Cardiac septum (tissue), 1 donor: ENCODE measurements at regions not wholly inside any gene's neighbourhood (a gene's known extent, or its start where the extent isn't known, plus 50 kb on each side); places are given as distances from the start of the nearest gene placed in this dataset.
"Not testable (repeated sequence)": the region's sequence is repeated elsewhere in the genome, so short reads cannot be mapped to it uniquely, and the experiment has no call there.

ENCODE experiments used
- DNase-seq: peaks from one replicate; pipeline ENCODE4 v3.0.0-alpha.2; 2020; ENCODE audit warnings: low spot score
- intact Hi-C: fragments of 100-400 bp; cut with DNase I; formaldehyde crosslinking; loops from one replicate; pipeline ENCODE4 v1.14.0; 2022
- donor health status: DM: no; HTN: no; CAD: no.

DNA sequence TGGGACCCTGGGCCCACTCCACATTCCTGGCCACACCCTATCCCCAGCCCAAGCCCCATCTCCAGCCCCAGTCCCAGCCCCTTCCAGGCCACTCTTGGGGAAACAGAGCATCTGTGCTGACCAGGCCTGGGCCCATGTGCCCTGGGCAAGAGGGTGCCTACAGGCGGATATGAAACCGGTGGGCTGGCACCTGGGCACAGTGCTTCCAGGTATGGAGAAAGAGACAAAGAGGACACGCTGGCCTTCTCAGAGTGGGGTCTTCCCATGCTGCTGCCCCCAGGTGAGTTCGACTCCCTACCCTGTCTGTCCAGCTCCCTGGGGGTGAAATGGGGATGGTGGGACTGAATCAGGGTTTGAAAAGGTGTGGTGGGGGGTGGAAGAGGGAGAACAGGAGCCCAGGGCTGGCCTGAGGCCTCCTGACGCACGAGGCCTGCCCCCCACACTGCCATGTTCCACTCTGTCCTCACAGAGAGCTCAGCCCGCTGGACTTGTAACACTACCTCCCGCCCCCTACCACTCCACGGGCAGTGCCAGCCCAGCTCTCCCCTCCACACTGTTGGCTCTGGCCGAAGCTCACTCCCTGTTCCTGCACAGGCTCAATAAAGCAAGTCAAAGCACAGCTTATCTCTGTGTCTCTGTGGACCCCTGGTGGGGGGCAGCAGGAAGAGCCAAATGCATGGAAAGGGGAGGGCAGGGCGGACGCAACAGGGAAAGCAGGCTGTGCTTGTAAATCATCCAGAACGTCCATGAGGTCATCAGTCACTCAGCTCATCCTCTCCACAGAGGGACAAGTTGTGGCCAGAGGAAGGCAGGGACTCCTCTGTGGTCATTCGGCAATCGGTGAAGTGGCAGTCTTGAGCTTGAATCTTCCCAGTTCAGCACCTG is 71.1 kb upstream of the TMEM97 start:
- intact Hi-C loops, result loop anchor here (5.0 kb wide), 1 partner anchor 441 kb away; no protein-coding TSS in a partner anchor
- DNase-seq, result no peak

DNA sequence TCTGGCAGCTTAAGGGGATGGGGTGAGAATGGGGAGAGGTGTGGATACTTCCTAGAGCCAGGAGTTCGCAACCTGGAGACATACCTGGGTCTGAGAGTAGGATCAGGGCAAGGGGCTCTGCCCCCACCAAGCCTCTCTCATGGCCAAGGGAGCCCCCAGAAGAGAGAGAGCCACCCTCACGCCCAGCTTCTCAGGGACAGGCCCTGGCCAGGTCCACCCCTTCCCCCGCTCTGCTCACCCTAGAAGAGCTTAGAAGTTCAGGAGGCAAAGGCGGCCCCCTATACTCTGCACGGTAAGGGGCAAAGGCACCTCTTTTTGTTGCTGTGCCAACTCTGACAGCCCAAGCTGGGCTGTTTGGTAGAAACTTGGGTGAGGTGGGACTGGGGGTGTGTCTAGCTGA is 69.3 kb upstream of the TMEM97 start:
- no peak for DNase-seq
- intact Hi-C loops, result loop anchor here (5.0 to 10.0 kb wide), 2 partner anchors 355 to 442 kb away; partner anchors contain the start of gene LYRM9

GRCh38 chr17:28252436-28252835 is 66.6 kb upstream of the TMEM97 start:
- DNase-seq, result no peak
- intact Hi-C loops, result loop anchor here (10.0 kb wide), 1 partner anchor 358 kb away; the partner anchor contains the start of gene LYRM9

GRCh38 chr17:28253663-28254062 is 65.3 kb upstream of the TMEM97 start:
- DNase-seq, result no peak
- intact Hi-C loops, result loop anchor here (10.0 kb wide), 1 partner anchor 359 kb away; the partner anchor contains the start of gene LYRM9

DNA sequence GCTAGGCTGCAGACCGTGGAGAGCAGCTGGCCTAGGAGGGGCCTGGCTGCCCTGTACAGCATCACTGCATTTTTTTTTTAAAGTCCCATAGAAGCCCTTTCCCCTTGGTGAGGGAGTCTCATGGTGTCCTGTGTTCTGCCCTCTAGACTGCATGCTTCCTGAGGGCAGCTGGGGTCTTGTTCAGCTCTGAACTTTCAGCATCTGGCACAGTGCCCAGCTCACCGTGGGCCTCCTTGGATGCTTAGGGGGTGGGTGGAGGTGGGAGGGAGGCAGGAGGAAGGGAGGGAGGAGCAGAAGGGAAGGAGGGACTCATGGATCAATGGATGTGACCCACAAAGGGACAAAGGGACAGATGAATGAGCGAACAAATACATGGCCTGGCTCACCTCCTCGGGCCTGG is 63.4 kb upstream of the TMEM97 start:
- peak; percentile 50 for DNase-seq
- intact Hi-C loops, result loop anchor here (10.0 kb wide), 1 partner anchor 361 kb away; the partner anchor contains the start of gene LYRM9

- intact Hi-C loops, result loop anchor here (10.0 kb wide), 1 partner anchor 362 kb away; the partner anchor contains the start of gene LYRM9
- peak; percentile 57 for DNase-seq
Observed at GRCh38 chr17:28256370-28256769, 62.6 kb upstream of the TMEM97 start.

DNA sequence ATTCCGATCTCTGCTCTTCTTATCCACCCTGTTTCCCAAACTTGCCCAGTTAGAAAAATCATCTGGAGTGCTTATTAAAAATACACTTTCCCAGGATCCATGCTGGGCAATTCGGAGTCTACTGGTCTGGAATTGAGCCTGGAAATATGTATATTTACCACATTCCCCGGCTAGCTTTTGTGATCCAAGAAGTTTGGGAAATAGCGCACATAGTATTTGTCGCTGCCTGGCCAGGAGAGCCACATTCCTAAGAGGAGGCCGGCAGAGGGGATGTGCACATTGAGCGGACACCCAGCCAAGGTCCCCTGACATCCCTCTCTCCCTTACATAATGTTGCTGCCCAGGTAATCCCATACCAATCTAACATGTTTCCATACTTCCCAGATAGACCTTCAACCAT is 62.1 kb upstream of the TMEM97 start:
- intact Hi-C loops, result loop anchor here (10.0 kb wide), 1 partner anchor 362 kb away; the partner anchor contains the start of gene LYRM9

GRCh38 chr17:28258347-28258887 is 60.6 kb upstream of the TMEM97 start:
- peak; percentile 64 for DNase-seq
- intact Hi-C loops, result loop anchor here (10.0 kb wide), 1 partner anchor 364 kb away; the partner anchor contains the start of gene LYRM9

More for the DNA sequence above, 62.1 kb upstream of the TMEM97 start:
- peak; percentile 2 for DNase-seq

GRCh38 chr17:28261219-28261618 is 57.8 kb upstream of the TMEM97 start:
- intact Hi-C loops, result no loop called here
- no peak for DNase-seq

DNA sequence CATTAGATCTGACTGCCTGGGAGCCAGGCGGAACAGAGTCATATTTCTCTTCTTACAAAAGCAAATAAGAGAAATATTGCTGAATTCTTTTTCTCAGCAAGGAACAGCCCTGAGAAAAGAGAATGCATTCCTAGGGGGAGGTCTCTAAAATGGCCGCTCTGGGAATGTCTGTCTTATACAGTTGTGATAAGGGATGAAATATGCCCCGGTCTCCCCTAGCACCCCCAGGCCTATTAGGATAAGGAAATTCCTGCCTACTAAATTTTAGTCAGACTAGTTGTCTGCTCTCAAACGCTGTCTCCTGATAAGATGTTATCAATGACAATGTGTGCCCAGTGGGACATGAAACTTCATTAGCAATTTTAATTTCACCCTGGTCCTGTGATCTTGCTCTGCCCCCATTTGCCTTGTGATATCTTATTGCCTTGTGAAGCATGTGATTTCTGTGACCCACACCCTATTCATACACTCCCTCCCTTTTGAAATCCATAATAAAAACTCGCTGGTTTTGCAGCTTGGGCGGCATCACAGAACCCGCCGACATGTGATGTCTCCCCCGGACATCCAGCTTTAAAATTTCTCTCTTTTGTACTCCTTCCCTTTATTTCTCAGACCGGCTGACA is 56.8 kb upstream of the TMEM97 start:
- intact Hi-C loops, result not testable (repeated sequence)

DNA sequence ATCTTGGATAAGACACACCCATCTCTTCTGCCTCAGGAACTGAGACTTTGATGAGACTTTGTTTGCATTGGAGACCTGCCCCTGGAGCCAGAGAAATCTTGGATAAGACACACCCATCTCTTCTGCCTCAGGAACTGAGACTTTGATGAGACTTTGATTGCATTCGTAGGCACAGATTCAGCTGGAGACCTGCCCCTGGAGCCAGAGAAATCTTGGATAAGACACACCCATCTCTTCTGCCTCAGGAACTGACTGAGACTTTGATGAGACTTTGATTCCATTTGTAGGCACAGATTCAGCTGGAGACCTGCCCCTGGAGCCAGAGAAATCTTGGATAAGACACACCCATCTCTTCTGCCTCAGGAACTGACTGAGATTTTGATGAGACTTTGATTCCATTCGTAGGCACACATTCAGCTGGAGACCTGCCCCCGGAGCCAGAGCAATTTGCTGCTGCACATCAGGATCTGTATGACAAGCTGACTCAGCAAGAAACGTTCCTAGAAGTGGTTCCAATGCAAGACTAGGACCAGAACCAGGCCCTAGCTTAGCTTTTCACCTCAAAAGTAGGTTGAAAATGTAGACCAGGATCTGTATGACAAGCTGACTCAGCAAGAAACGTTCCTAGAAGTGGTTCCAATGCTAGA is 54.0 kb upstream of the TMEM97 start:
- DNase-seq, result peak; percentile 54
- intact Hi-C loops, result not testable (repeated sequence)

More for the DNA sequence above, 56.8 kb upstream of the TMEM97 start:
- peak; percentile 14 for DNase-seq

DNA sequence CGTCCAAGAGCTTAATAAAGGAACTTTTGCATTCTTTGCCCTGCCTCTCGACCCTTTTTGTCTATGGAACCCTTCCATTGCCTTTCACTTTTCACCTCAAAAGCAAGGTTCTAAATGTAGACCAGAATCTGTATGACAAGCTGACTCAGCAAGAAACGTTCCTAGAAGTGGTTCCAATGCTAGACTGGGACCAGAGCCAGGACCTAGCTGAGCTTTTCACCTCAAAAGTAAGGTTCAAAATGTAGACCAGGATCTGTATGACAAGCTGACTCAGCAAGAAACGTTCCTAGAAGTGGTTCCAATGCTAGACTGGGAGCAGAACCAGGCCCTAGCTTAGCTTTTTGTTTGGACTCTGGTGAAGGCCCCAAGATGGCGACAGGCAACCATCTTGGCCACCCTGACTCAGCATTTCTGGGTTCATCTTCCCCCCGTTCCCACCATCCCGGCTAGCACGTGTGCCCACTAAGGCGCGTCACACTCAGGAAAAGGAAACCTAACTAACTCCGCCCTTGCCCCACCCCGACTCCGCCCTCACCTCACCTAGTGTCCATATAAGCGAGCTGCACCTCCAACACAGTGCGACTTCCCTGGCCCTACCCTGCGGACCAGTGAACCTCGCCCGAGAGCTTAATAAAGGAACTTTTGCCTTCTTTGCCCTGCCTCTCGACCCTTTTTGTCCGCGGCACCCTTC is 53.0 kb upstream of the TMEM97 start:
- DNase-seq, result peak; percentile 35
- intact Hi-C loops, result not testable (repeated sequence)

DNA sequence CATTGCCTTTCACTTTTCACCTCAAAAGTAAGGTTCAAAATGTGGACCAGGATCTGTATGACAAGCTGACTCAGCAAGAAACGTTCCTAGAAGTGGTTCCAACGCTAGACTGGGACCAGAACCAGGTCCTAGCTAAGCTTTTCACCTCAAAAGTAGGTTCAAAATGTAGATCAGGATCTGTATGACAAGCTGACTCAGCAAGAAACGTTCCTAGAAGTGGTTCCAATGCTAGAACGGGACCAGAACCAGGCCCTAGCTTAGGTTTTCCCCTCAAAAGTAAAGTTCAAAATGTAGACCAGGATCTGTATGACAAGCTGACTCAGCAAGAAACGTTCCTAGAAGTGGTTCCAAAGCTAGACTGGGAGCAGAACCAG is 52.5 kb upstream of the TMEM97 start:
- intact Hi-C loops, result not testable (repeated sequence)
- DNase-seq, result peak; percentile 6

DNA sequence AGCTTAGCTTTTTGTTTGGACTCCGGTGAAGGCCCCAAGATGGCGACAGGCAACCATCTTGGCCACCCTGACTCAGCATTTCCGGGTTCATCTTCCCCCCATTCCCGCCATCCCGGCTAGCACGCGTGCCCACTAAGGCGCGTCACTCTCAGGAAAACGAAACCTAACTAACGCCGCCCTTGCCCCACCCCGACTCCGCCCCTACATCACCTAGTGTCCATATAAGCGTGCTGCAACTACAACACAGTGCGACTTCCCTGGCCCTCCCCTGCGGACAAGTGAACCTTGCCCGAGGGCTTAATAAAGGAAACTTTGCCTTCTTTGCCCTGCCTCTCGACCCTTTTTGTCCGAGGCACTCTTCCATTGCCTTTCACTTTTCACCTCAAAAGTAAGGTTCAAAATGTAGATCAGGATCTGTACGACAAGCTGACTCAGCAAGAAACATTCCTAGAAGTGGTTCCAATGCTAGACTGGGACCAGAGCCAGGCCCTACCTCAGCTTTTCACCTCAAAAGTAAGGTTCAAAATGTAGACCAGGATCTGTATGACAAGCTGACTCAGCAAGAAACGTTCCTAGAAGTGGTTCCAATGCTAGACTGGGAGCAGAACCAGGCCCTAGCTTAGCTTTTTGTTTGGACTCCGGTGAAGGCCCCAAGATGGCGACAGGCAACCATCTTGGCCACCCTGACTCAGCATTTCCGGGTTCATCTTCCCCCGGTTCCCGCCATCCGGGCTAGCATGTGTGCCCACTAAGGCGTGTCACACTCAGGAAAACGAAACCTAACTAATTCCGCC is 51.9 kb upstream of the TMEM97 start:
- DNase-seq, result peak; percentile 29
- intact Hi-C loops, result not testable (repeated sequence)

DNA sequence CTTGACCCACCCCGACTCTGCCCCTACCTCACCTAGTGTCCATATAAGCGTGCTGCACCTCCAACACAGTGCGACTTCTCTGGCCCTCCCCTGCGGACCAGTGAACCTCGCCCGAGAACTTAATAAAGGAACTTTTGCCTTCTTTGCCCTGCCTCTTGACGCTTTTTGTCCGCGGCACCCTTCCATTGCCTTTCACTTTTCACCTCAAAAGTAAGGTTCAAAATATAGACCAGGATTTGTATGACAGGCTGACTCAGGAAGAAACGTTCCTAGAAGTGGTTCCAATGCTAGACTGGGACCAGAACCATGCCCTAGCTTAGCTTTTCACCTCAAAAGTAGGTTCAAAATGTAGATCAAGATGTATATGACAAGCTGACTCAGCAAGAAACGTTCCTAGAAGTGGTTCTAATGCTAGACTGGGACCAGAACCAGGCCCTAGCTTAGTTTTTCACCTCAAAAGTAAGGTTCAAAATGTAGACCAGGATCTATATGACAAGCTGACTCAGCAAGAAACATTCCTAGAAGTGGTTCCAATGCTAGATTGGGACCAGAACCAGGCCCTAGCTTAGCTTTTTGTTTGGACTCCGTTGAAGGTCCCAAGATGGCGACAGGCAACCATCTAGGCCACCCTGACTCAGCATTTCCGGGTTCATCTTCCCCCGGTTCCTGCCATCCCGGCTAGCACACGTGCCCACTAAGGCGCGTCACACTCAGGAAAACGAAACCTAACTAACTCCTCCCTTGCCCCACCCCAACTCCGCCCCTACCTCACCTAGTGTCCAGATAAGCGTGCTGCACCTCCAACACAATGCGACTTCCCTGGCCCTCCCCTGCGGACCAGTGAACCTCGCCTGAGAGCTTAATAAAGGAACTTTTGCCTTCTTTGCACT is 51.0 kb upstream of the TMEM97 start:
- peak; percentile 62 for DNase-seq
- intact Hi-C loops, result no loop called here

DNA sequence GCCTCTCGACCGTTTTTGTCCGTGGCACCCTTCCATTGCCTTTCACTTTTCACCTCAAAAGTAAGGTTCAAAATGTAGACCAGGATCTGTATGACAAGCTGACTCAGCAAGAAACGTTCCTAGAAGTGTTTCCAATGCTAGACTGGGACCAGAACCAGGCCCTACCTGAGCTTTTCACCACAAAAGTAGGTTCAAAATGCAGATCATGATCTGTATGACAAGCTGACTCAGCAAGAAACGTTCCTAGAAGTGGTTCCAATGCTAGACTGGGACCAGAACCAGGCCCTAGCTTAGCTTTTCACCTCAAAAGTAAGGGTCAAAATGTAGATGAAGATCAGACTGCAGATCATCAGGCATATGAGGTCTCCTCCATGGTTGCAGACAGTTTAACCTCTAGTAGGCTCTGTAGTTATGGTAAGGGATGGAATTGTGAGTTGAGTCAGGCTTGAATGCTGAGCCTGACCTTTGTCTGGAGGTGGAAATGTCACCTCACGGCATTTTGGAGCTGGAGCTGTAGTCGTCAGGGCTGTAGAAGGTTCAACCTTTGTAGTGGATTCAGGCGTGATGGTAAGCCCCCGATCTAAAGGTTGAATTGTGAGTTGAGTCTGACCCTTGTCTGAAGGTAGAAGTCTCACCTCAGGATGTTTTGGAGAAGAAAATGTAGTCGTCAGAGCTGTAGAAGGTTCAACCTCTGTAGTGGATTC is 50.2 kb upstream of the TMEM97 start:
- intact Hi-C loops, result no loop called here
- peak; percentile 66 for DNase-seq
